DND-41 (cell line): ENCODE measurements at regions not wholly inside any gene's neighbourhood (a gene's known extent, or its start where the extent isn't known, plus 50 kb on each side); places are given as distances from the start of the nearest gene placed in this dataset.
A peak's percentile ranks its signal among the peaks of the same experiment; 100 is the strongest.

Experiments used
- ATAC-seq: fragments of 200-7000 bp; cut with Tn5 transposase; 3 replicates; pipeline ENCODE4 v1.9.1; 2021; ENCODE audit warnings: low read depth; ENCODE audit not compliant: insufficient read depth
- DNase-seq: peaks from one replicate; pipeline ENCODE4 v3.0.0-alpha.2; 2020
- H2AFZ ChIP-seq: 2 replicates; pipeline ENCODE4 v1.6.0; 2012; ENCODE audit warnings: low read depth, low read length
- H3K27ac ChIP-seq: 2 replicates; pipeline ENCODE4 v1.5.1; 2012; ENCODE audit warnings: low read length, inconsistent platforms
- H3K27me3 ChIP-seq: fragments of 200-600 bp; sonication (generic); 2 replicates; pipeline ENCODE4 v1.6.0; 2012; ENCODE audit warnings: low read length, mild to moderate bottlenecking, inconsistent platforms; ENCODE audit not compliant: insufficient read depth, poor library complexity
- H3K36me3 ChIP-seq: 2 replicates; pipeline ENCODE4 v1.5.1; 2012; ENCODE audit warnings: low read length, inconsistent platforms; ENCODE audit not compliant: insufficient read depth
- H3K4me1 ChIP-seq: 2 replicates; pipeline ENCODE4 v1.5.1; 2012; ENCODE audit warnings: mild to moderate bottlenecking, low read length; ENCODE audit not compliant: insufficient read depth
- H3K4me2 ChIP-seq: 2 replicates; pipeline ENCODE4 v1.6.0; 2012; ENCODE audit warnings: mild to moderate bottlenecking, moderate library complexity, low read length, inconsistent platforms; ENCODE audit not compliant: insufficient read depth
- H3K4me3 ChIP-seq, 2 experiments: fragments of 200-600 bp in 1 of 2; shearing (Covaris generic) in 1 of 2; 2 replicates each; pipeline ENCODE4 v1.5.1; 2012 to 2016; ENCODE audit warnings: inconsistent platforms in 2 of 2, low read length in 2 of 2, mild to moderate bottlenecking in 2 of 2, low read depth in 1 of 2, moderate library complexity in 1 of 2
- H3K79me2 ChIP-seq: 2 replicates; pipeline ENCODE4 v1.6.0; 2012; ENCODE audit warnings: low read length, inconsistent platforms; ENCODE audit not compliant: insufficient read depth
- H3K9ac ChIP-seq: 2 replicates; pipeline ENCODE4 v1.6.0; 2012; ENCODE audit warnings: low read depth, mild to moderate bottlenecking, inconsistent platforms, low read length, moderate library complexity
- H3K9me3 ChIP-seq: 2 replicates; pipeline ENCODE4 v1.5.1; 2012; ENCODE audit warnings: low read length, moderate library complexity, mild to moderate bottlenecking, inconsistent platforms; ENCODE audit not compliant: insufficient read depth, severe bottlenecking
- H4K20me1 ChIP-seq: 2 replicates; pipeline ENCODE4 v1.6.0; 2012; ENCODE audit warnings: low read length; ENCODE audit not compliant: insufficient read depth
- EZH2 ChIP-seq: IDR thresholded peaks from 3 replicates; pipeline ENCODE4 v1.6.1; 2012; ENCODE audit warnings: borderline replicate concordance, low read depth, mild to moderate bottlenecking, moderate library complexity, low read length, inconsistent platforms; ENCODE audit not compliant: severe bottlenecking
- TF ChIP-seq, protein P1 (sequence below): IDR thresholded peaks from 2 replicates; pipeline ENCODE4 v1.5.1; 2012; ENCODE audit warnings: borderline replicate concordance, low read length, moderate library complexity, mild to moderate bottlenecking; ENCODE audit not compliant: poor library complexity, severe bottlenecking; ENCODE audit errors: extremely low read depth

DNA sequence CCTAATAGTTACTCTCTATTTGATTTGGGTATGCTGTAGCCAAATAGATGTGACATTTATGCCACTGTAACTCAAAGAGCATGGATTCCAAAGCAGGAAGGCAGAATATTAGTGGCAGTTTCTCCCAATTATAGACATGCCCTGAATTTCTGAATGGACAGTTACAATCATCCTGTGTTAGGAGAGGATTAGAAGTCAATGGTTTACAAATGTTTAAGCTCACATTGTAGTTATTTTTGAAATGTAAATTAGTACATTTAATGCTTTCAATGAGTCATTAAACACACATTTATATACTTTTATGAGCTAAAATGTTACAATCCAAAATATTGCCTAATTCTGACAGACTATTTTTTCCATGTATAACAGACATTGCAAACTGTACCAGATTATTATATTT is 62.3 kb upstream of the CDH18 start:
- Histone ChIP-seq H2AFZ (no peak overlapping the region), H3K27me3 (no peaks in the 10 kb centered on the region), H4K20me1 (no peaks in the 10 kb centered on the region), H3K9ac (no peak overlapping the region), H3K4me2 (no peak overlapping the region), H3K27ac (no peak overlapping the region), H3K79me2 (no peaks in the 10 kb centered on the region), H3K9me3 (no peaks in the 10 kb centered on the region), H3K4me1 (no peaks in the 10 kb centered on the region), H3K36me3 (no peaks in the 10 kb centered on the region), H3K4me3 (0 out of 4 replicates have a peak overlapping the region, but pooled peaks of 1 of the 2 experiments have one; percentile 3)
- ATAC-seq, result no peak
- no peak for DNase-seq
- TF ChIP-seq EZH2, result no peak
- TF ChIP-seq, protein P1, sequence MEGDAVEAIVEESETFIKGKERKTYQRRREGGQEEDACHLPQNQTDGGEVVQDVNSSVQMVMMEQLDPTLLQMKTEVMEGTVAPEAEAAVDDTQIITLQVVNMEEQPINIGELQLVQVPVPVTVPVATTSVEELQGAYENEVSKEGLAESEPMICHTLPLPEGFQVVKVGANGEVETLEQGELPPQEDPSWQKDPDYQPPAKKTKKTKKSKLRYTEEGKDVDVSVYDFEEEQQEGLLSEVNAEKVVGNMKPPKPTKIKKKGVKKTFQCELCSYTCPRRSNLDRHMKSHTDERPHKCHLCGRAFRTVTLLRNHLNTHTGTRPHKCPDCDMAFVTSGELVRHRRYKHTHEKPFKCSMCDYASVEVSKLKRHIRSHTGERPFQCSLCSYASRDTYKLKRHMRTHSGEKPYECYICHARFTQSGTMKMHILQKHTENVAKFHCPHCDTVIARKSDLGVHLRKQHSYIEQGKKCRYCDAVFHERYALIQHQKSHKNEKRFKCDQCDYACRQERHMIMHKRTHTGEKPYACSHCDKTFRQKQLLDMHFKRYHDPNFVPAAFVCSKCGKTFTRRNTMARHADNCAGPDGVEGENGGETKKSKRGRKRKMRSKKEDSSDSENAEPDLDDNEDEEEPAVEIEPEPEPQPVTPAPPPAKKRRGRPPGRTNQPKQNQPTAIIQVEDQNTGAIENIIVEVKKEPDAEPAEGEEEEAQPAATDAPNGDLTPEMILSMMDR, result no peak

DNA sequence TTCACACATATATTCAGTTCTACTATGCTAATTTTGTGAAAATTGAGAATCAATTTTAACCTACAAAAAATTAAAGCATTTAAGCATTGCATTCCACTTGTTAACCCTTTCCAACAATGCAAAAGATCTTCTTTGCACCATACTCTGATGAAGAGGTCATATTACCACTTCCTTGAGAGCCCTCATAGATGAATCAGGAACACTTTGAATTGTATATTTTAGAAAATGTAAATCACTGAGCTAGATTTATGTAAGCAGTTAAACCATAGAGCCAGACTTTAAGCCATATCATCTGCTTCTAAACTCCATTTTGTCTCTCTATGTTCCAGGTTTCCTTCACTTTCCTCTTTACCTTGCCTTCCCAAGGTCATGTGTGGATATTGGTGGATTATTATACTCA is 56.5 kb upstream of the CDH18 start:
- H3K4me3 ChIP-seq, result no peak overlapping the region
- no peaks in the 10 kb centered on the region for H3K4me1 ChIP-seq
- H3K9me3 ChIP-seq, result no peaks in the 10 kb centered on the region
- H3K4me2 ChIP-seq, result no peak overlapping the region
- H3K27me3 ChIP-seq, result no peaks in the 10 kb centered on the region
- H3K9ac ChIP-seq, result no peak overlapping the region
- no peaks in the 10 kb centered on the region for H4K20me1 ChIP-seq
- H3K79me2 ChIP-seq, result no peaks in the 10 kb centered on the region
- no peak overlapping the region for H3K27ac ChIP-seq
- no peaks in the 10 kb centered on the region for H3K36me3 ChIP-seq
- no peak for ATAC-seq
- DNase-seq, result no peak
- H2AFZ ChIP-seq, result no peak overlapping the region
- TF ChIP-seq EZH2, result no peak
- TF ChIP-seq, protein P1, result no peak

DNA sequence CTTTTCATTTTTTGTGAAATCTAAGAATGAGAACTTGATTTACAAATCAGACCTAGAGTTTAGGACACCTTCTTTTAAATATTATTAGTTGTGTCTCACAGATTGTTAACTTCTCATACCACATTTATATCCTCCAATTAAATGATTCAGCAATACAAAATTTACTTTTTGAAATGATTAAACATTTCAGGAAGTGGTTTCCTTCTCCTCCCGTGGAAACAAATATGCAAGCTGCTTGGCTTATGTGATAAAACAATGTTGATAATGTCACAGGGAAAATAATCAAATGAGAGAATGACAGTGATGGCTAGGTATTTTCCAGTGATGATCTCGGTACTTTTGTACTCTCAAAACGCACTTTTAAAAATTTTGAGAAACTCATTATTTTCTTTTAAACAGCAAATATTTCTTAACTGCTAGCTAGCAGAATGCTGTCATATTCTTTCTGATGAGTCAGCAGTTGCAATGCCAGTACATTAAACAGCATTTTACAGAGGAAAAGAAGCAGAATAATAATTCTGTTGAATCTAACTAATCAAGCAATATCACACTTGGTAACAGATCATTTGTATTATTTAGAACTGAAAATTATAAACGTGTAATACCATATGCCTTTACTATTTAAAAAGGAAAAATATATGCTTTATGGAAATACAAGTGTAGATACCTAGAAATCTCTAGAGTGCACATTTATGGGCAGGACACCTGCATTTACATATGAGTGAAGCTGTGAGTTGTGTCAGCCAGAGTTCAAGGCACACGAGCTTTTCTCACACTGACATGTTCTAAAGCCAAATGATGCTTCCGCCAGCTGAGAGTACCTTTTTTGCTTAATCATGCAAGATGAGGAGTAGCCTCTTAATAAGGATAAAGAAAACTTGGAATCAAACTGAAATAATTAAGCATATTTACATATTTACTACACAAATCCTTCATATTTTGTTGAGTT is 53.6 kb upstream of the CDH18 start:
- DNase-seq, result no peak
- Histone ChIP-seq H3K27me3 (no peaks in the 10 kb centered on the region), H3K9ac (no peak overlapping the region), H3K79me2 (no peaks in the 10 kb centered on the region), H2AFZ (no peak overlapping the region), H3K36me3 (no peaks in the 10 kb centered on the region), H3K4me1 (no peaks in the 10 kb centered on the region), H4K20me1 (no peaks in the 10 kb centered on the region), H3K27ac (no peak overlapping the region), H3K4me2 (no peak overlapping the region), H3K4me3 (no peak overlapping the region), H3K9me3 (no peaks in the 10 kb centered on the region)
- ATAC-seq, result no peak
- TF ChIP-seq EZH2, result no peak
- TF ChIP-seq, protein P1, result no peak
